Thymus (tissue), 11 donors: ENCODE measurements at regions not wholly inside any gene's neighbourhood (a gene's known extent, or its start where the extent isn't known, plus 50 kb on each side); places are given as distances from the start of the nearest gene placed in this dataset.
"Not testable (repeated sequence)": the region's sequence is repeated elsewhere in the genome, so short reads cannot be mapped to it uniquely, and the experiment has no call there.

Experiments used
- DNase-seq, 9 donors: peaks; one replicate each; pipeline ENCODE4 v3.0.0-alpha.2; 2013; ENCODE audit warnings: low spot score in 9 of 9, low read depth in 6 of 9, missing footprints in 1 of 9
- H3K27ac ChIP-seq, 2 donors: one replicate each; pipeline ENCODE4 v1.5.1; 2013; ENCODE audit warnings: control low read depth in 1 of 2, low read depth in 1 of 2, low read length in 1 of 2, mild to moderate bottlenecking in 1 of 2, moderate library complexity in 1 of 2
- H3K27me3 ChIP-seq, 2 donors: one replicate each; pipeline ENCODE4 v1.5.1; 2013; ENCODE audit warnings: low read length in 1 of 2; ENCODE audit not compliant: control insufficient read depth in 2 of 2, insufficient read depth in 1 of 2
- H3K36me3 ChIP-seq, 2 donors: one replicate each; pipeline ENCODE4 v1.5.1; 2013; ENCODE audit warnings: low read length in 1 of 2, mild to moderate bottlenecking in 1 of 2, moderate library complexity in 1 of 2; ENCODE audit not compliant: control insufficient read depth in 2 of 2, insufficient read depth in 2 of 2
- H3K4me1 ChIP-seq, 2 donors: one replicate each; pipeline ENCODE4 v1.5.1; 2013; ENCODE audit warnings: low read length in 2 of 2; ENCODE audit not compliant: control insufficient read depth in 2 of 2, insufficient read depth in 2 of 2
- H3K4me3 ChIP-seq, 2 donors: one replicate each; pipeline ENCODE4 v1.5.1; 2013; ENCODE audit warnings: low read length in 2 of 2, control low read depth in 1 of 2, mild to moderate bottlenecking in 1 of 2
- H3K9me3 ChIP-seq, 2 donors: one replicate each; pipeline ENCODE4 v1.5.1; 2013; ENCODE audit warnings: low read length in 1 of 2, mild to moderate bottlenecking in 1 of 2; ENCODE audit not compliant: control insufficient read depth in 2 of 2, insufficient read depth in 1 of 2
- WGBS: extraction: QIAGEN DNeasy Blood & Tissue Kit; methylation state at CpG from one replicate; pipeline ENCODE4 v1.1.7; 2013; 5-methylcytosine and 5-hydroxymethylcytosine counted together
- donor health status: healthy.

DNA sequence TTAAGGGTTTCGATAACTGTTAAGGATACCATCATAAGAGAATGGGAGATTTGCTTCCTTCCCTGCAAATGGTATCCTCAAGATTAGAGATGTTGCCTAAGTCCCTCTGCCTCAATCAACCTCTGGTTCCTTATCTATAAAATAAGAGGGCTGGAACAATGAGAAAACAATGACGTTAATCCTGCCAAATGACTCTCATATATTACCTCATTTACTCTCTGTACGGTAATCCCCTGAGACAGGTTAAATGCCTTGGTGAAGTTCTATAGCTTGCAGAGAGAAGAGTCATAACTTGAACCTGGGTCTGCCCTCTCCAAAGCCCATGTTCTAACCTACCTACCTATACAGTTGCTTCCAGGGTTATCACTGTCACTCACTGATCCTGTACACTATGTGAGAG lies 100.2 kb upstream of the OTUD4 start:
- no peak for DNase-seq
- 96% methylated on average over 3 of the region's 3 CpGs for WGBS
- Histone ChIP-seq H3K4me1 (no peaks in the 10 kb centered on the region), H3K36me3 (no peaks in the 10 kb centered on the region), H3K27ac (no peak overlapping the region), H3K9me3 (no peaks in the 10 kb centered on the region), H3K4me3 (no peak overlapping the region), H3K27me3 (no peaks in the 10 kb centered on the region)

DNA sequence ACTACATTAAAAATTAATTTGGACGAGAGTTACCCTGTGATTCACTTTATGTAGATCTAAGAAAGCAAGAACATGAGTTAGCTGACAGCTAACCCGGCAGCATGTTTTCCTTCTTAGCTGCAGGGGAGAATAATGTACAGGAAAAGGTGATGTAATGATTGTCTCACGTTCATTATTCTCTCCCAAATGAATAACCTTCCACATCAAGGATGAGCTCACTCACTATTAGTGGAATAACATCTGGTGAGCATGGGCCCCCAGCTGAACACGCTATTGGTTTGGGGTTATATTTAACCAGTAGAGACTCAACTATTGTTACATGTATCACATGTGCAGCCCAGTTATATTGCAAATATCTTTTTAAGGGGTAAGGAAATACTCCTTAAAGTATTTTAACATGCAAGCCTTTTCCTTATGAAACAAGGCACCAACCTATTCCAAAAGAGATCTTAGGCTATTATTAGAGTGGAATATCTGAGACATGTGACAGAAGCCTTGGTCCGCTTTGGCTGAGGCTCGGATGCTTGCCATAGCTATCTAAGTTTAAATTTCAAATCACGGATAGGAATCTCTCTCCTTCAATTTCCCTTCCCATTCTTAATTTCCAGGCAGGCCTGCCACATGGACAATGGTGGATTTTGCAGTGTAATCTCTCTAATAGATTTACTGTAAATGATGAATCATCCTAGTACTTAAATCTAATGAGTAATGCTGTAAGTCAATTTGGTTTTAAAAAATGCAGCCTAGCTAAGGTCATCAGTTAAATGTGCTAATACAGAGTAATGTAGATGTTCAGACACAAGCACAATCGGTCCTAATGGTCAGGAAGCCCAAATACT lies 99.0 kb upstream of the OTUD4 start:
- no peaks in the 10 kb centered on the region for H3K9me3 ChIP-seq
- no peaks in the 10 kb centered on the region for H3K4me1 ChIP-seq
- 88% methylated on average over 8 of the region's 8 CpGs for WGBS
- no peak overlapping the region for H3K4me3 ChIP-seq
- no peak for DNase-seq
- no peak overlapping the region for H3K27ac ChIP-seq
- no peaks in the 10 kb centered on the region for H3K36me3 ChIP-seq
- H3K27me3 ChIP-seq = no peaks in the 10 kb centered on the region

DNA sequence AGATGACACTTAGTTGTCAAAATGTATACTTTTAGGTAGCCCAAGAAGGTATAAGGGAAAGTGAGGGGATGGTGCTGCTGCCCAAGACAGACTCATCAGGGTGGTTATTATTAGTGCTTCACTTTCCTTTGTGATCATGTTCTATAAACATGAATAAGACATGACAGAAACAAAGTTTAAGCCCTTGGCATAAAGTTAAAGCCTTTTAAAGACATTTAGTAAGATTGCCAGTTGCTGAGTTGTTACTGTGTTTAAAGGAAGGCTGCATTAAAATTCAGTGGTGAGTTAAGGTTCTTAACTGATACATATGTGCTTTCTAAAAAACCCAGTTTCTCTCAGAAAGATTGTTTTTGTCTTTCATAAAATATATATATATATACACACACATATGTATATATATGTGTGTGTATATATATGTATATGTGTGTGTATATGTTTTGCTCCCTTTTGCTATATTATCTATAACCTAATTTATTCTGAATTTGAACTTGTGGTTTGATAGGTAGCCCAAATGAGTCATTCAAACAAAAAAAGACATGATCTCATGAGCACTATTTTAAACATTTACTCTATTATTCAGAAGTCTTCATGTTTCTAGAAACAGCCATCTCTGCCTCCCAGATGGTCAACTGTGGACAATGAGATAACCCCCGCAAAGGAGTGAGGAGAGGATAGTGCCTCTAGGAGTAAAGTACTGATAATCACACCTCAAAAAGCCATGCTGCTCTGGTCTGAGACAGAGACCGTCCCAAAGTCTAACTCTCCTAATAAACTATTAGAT lies 98.1 kb upstream of the OTUD4 start:
- no peaks in the 10 kb centered on the region for H3K36me3 ChIP-seq
- H3K4me3 ChIP-seq = no peak overlapping the region
- DNase-seq = no peak
- H3K4me1 ChIP-seq = no peaks in the 10 kb centered on the region
- H3K27me3 ChIP-seq = no peaks in the 10 kb centered on the region
- WGBS = 96% methylated on average over 2 of the region's 2 CpGs
- no peak overlapping the region for H3K27ac ChIP-seq
- no peaks in the 10 kb centered on the region for H3K9me3 ChIP-seq

DNA sequence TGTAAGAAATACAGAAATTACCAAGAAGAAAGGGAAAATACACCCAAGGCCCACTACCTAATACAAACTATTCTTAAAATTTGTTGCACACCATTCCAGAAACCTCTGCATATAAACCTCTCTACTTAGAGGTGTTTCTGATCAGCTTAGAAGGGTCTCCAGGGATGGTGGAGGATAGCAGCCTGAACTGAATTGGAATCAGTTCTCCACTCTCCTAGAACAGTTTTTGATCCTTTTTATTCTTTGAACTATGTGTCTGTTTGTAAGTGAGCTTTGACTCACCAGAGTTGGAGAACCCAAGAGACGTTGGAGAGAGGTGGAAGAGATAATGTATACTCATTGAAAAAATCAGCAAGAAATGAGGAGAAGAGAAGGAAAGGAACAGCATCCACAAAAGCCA lies 96.6 kb upstream of the OTUD4 start:
- no peaks in the 10 kb centered on the region for H3K36me3 ChIP-seq
- no peak overlapping the region for H3K27ac ChIP-seq
- no peaks in the 10 kb centered on the region for H3K27me3 ChIP-seq
- 91% methylated on average over 1 of the region's 1 CpG for WGBS
- H3K4me3 ChIP-seq = no peak overlapping the region
- H3K9me3 ChIP-seq = no peaks in the 10 kb centered on the region
- H3K4me1 ChIP-seq = no peaks in the 10 kb centered on the region
- DNase-seq = no peak

DNA sequence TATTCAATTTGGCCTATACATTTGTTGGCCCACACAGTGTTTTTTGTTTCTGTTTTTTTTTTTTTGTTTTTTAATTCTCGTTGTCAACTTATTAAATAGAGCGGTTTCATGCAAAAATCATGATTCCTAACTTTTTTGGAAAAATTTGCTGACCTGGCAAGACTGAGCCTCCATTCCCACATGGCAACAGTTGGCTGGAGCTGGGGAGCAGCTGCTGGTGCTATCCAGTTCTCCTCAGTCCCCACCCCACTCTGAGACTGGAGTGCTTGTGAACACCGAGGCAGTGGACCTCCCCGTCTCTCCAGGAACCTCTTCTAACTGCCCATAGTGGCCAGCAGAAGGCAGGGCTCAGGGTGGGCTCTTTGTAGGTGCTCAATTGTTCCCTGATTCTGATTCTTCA lies 95.7 kb upstream of the OTUD4 start:
- H3K9me3 ChIP-seq = no peaks in the 10 kb centered on the region
- no peaks in the 10 kb centered on the region for H3K36me3 ChIP-seq
- no peak overlapping the region for H3K4me3 ChIP-seq
- H3K4me1 ChIP-seq = no peaks in the 10 kb centered on the region
- DNase-seq = no peak
- 84% methylated on average over 4 of the region's 4 CpGs for whole genome bisulfite sequencing
- no peaks in the 10 kb centered on the region for H3K27me3 ChIP-seq
- no peak overlapping the region for H3K27ac ChIP-seq

DNA sequence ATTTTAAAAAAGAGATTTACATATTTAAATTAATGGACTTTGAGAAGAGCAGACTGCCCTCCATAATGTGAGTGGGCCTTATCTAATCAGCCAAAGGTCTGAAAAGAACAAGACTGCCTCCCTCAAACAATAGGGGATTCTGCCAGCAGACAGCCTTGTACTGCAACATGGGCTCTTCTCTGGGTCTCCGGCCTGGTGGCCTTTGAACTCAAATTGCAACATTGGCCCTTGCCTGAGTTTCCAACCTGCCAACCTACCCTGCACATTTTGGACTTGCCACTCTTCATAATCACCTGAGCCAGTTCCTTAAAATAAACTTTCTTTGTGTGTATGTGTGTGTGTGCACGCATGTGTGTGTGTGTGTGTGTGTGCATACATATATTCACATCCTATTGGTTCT lies 90.8 kb upstream of the OTUD4 start:
- Histone ChIP-seq H3K36me3 (no peaks in the 10 kb centered on the region), H3K27ac (no peak overlapping the region), H3K27me3 (no peaks in the 10 kb centered on the region), H3K9me3 (no peaks in the 10 kb centered on the region), H3K4me1 (no peaks in the 10 kb centered on the region), H3K4me3 (no peak overlapping the region)
- DNase-seq = no peak
- 98% methylated on average over 2 of the region's 2 CpGs for WGBS

DNA sequence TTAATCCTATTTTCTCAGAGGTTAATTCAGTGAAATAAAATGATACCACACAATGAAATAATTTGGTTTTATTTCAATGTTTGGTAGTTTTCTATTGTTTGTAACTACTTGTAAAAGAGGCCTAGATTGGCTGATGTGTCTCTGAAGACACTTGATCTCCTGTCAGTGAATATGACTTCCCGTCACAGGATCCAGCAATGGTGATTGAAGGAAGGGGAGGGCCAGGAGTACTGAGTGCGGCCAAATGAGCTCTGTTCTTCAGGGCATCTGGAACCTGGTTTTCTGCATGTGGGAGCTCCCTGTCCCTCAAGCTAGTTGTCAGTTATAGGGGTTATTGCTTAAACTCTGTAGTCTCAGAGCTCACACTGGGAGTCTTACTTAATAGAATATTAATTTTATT lies 86.5 kb upstream of the OTUD4 start:
- Histone ChIP-seq H3K36me3 (no peaks in the 10 kb centered on the region), H3K4me3 (no peak overlapping the region), H3K9me3 (no peaks in the 10 kb centered on the region), H3K4me1 (no peaks in the 10 kb centered on the region), H3K27ac (no peak overlapping the region), H3K27me3 (no peaks in the 10 kb centered on the region)
- 46% methylated on average over 2 of the region's 2 CpGs for whole genome bisulfite sequencing
- no peak for DNase-seq

DNA sequence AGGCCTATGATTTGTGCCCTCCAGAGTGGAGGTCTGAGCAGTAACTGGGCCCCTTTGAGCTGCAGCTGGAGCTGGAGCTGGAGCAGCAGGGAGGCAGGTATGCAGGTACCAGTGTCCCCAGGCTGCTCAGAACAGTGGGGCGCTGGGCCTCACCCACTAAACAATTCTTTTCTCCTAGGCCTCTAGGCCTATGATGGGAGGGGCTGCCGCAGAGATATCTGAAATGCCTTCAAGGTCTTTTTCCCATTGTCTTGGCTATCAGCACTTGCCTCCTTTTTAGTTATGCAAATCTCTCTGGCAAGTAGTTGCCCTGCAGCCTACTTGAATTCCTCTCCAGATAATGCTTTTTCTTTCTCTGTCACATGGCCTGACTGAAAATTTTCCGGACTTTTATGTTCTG lies 79.7 kb upstream of the OTUD4 start:
- Histone ChIP-seq H3K9me3 (peaks cover 0 to 1% of the 10 kb centered on the region in 2 donors), H3K36me3 (no peaks in the 10 kb centered on the region), H3K4me1 (no peaks in the 10 kb centered on the region), H3K27me3 (no peaks in the 10 kb centered on the region), H3K27ac (no peak overlapping the region), H3K4me3 (no peak overlapping the region)
- 96% methylated on average over 3 of the region's 3 CpGs for WGBS
- no peak for DNase-seq

DNA sequence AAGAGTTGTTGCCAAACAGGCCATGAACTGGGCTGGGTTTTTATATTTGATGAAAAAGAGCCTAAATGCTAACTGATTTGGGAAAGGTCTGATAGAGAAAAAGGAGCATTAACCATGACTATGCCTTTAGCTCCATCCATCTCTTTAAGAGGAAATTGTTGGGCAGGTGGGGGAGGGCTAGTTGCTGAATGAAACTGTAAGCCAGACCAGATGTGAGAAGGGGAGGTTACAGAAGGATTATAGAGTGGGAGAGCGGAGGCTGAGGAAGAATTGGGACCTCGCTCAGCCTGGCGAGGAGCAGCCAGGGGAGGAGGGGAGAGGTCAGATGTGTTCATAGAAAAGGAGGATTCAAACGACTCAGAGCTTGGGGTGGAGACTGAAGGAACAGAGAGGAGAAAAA lies 74.9 kb upstream of the OTUD4 start:
- not testable (repeated sequence) for H3K9me3 ChIP-seq, H3K4me1 ChIP-seq, H3K27ac ChIP-seq, H3K36me3 ChIP-seq, H3K4me3 ChIP-seq, DNase-seq, H3K27me3 ChIP-seq
- 85% methylated on average over 4 of the region's 4 CpGs for WGBS
